Ascending aorta (tissue), 2 donors: ENCODE measurements at regions not wholly inside any gene's neighbourhood (a gene's known extent, or its start where the extent isn't known, plus 50 kb on each side); places are given as distances from the start of the nearest gene placed in this dataset.

ENCODE experiments used
- DNase-seq, 2 donors: peaks; one replicate each; pipeline ENCODE4 v3.0.0-alpha.2; 2019; ENCODE audit warnings: low spot score in 2 of 2
- H3K27ac ChIP-seq, 2 donors: fragments of 200-600 bp; sonication (generic); one replicate each; pipeline ENCODE4 v1.5.1; 2016 to 2017; ENCODE audit warnings: mild to moderate bottlenecking in 1 of 2
- H3K27me3 ChIP-seq: fragments of 200-600 bp; sonication (generic); one replicate; pipeline ENCODE4 v1.5.1; 2017
- H3K36me3 ChIP-seq, 2 donors: fragments of 200-600 bp; sonication (generic); one replicate each; pipeline ENCODE4 v1.5.1; 2016
- H3K4me1 ChIP-seq, 2 donors: fragments of 200-600 bp; sonication (generic); one replicate each; pipeline ENCODE4 v1.5.1; 2016 to 2017; ENCODE audit warnings: mild to moderate bottlenecking in 1 of 2
- H3K4me3 ChIP-seq, 2 donors: fragments of 200-600 bp; sonication (generic); one replicate each; pipeline ENCODE4 v1.5.1; 2016 to 2017; ENCODE audit warnings: mild to moderate bottlenecking in 1 of 2
- H3K9me3 ChIP-seq, 2 donors: fragments of 200-600 bp; sonication (generic); one replicate each; pipeline ENCODE4 v1.5.1; 2016
- CTCF ChIP-seq, 3 experiments: fragments of 200-600 bp in 2 of 3; fragments of 450-650 bp in 1 of 3; sonication (generic) in 2 of 3; IDR thresholded peaks; one replicate each; pipeline ENCODE4 v1.5.1; 2016 to 2019; ENCODE audit warnings: antibody characterized with exemption in 3 of 3, mild to moderate bottlenecking in 1 of 3, moderate library complexity in 1 of 3
- intact Hi-C: fragments of 100-400 bp; cut with DNase I; formaldehyde crosslinking; loops from one replicate; pipeline ENCODE4 v1.15.1; 2023

DNA sequence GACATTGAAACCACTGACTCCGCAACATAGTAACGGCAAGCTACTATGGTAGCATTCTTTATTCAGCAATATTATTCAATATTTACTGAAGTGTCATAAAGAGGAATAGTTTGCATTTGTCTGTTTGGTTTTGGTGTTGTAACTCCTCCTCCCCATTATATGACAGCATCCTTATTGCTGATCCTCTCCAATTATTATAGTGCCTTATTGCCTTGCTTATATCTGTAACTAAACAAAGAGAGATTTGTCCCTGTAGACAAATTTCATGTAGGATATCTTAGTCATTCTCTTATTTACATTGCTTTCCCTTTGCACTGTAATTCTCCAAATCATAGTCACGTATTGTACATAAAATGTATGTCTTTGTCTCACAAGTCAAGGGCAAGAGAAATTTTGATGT, 1041.2 kb upstream of the ZEB2 start:
- H3K36me3 ChIP-seq = no peaks in the 10 kb centered on the region
- intact Hi-C loops = no loop called here

DNA sequence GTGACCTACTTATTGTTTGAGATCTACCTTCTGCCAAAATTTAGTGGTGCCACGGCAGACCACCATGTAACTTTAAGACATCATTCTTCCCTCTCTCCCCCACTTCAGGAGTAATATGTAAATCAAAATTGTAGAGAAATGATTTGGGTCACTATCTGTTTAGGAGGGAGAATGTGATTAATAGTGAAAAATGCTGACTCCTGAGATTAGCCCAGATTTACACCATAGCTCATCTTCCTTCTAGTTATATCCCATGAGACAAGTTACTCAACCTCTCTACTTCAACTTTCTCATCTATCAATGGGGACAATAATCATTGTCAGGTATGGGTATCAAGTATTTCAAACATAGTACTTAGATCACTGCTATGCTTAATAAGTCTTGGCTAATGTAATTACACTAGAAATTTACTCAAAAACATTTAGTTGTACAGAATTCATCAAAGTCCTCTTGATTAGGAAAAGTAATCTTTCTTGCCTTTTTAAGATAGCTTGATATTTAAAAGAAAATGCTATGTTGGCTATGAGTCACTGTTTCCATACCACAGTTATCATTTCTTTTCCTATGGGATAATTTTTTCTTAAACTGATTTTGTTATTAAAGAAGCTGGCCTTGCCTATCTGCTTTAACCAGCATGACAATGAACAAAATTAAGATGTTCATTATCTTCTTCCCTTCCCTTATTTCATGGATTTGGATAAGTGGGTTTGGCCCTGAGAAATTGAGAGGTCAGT, 1038.9 kb upstream of the ZEB2 start:
- Histone ChIP-seq H3K4me3 (no peak overlapping the region), H3K4me1 (no peaks in the 10 kb centered on the region), H3K27me3 (no peaks in the 10 kb centered on the region), H3K27ac (no peak overlapping the region), H3K9me3 (no peaks in the 10 kb centered on the region), H3K36me3 (no peaks in the 10 kb centered on the region)
- intact Hi-C loops = no loop called here
- no peak for DNase-seq
- TF ChIP-seq CTCF (IDR thresholded peaks at IDR 0.05) = no peak

More for the DNA sequence above, 1041.2 kb upstream of the ZEB2 start:
- no peak for DNase-seq
- TF ChIP-seq CTCF (IDR thresholded peaks at IDR 0.05) = no peak
- Histone ChIP-seq H3K4me3 (no peak overlapping the region), H3K4me1 (no peaks in the 10 kb centered on the region), H3K27me3 (no peaks in the 10 kb centered on the region), H3K27ac (no peak overlapping the region), H3K9me3 (no peaks in the 10 kb centered on the region)

DNA sequence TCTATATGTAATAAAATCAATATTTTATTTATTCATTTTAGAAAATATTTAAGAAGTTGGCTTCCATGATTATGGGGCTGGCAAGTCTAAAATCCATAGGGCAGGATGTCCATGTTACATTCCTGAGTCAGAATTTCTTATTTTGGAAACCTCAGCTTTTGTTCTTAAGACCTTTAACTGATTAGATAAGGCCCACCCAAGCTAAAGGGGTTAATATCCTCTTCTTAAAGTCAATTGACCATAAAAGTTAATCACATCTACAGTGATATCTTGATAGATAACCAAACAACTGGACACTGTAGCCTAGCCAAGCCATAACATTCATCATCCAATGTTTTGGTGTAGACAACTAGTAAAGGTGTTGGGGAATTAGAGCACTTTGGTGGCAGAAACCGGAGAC, 1035.4 kb upstream of the ZEB2 start:
- DNase-seq = no peak
- Histone ChIP-seq H3K27me3 (no peaks in the 10 kb centered on the region), H3K9me3 (no peaks in the 10 kb centered on the region), H3K4me1 (no peaks in the 10 kb centered on the region), H3K27ac (no peak overlapping the region), H3K4me3 (no peak overlapping the region), H3K36me3 (no peaks in the 10 kb centered on the region)
- no peak for TF ChIP-seq CTCF (IDR thresholded peaks at IDR 0.05)
- intact Hi-C loops = no loop called here

DNA sequence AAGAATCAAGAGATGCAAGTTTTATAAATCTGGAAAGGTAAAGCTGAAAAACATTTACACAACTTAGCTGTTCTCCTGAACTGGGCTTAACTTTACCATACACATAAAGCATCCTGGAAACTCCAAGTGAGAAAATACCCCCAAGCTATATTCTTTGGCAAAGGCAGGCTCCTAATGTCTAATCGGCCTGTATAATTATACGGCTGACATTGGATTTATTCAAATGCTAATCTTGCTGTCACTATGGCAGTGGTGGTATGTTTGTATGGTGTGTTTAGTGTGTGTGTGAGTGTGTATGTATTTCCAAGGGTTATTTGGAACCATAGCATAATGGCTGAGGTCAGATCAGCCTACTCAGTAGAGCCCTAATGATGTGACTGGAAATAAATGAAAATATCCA, 1031.8 kb upstream of the ZEB2 start:
- TF ChIP-seq CTCF (IDR thresholded peaks at IDR 0.05) = no peak
- Histone ChIP-seq H3K36me3 (no peaks in the 10 kb centered on the region), H3K27me3 (no peaks in the 10 kb centered on the region), H3K9me3 (no peaks in the 10 kb centered on the region), H3K4me1 (no peaks in the 10 kb centered on the region), H3K4me3 (no peak overlapping the region), H3K27ac (no peak overlapping the region)
- no peak for DNase-seq
- intact Hi-C loops = no loop called here

DNA sequence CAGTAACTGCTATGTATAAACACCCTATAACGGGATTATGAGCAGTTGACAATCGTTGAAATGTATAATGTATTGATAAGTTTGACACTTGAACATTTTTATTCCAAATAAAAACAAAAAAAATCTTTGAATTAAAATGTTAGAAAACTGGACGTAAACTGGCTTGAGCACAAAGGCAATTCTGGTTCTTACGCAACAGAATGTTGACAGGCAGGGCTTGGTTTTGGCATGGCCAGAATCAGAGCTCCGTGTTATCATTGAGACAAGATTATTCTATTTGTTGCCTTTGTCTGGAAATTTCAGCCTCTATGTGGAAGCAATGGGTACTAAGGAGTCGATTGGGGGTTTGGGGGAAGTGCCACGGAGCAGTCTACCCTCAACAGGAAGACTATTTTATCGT, 1028.6 kb upstream of the ZEB2 start:
- intact Hi-C loops = no loop called here

More for the DNA sequence above, 1028.6 kb upstream of the ZEB2 start:
- Histone ChIP-seq H3K4me3 (no peak overlapping the region), H3K36me3 (no peaks in the 10 kb centered on the region), H3K9me3 (no peaks in the 10 kb centered on the region), H3K27me3 (no peaks in the 10 kb centered on the region), H3K27ac (no peak overlapping the region), H3K4me1 (no peaks in the 10 kb centered on the region)
- no peak for DNase-seq
- no peak for TF ChIP-seq CTCF (IDR thresholded peaks at IDR 0.05)
